HFFc6 (cell line): ENCODE measurements at regions not wholly inside any gene's neighbourhood (a gene's known extent, or its start where the extent isn't known, plus 50 kb on each side); places are given as distances from the start of the nearest gene placed in this dataset.

Experiments used
- DNase-seq: peaks from one replicate; pipeline ENCODE4 v3.0.0-alpha.2; 2018
- H3K27ac Mint-ChIP-seq: 2 replicates; pipeline ENCODE4 v1.8.0; 2020; ENCODE audit warnings: mild to moderate bottlenecking, mixed read lengths
- H3K27me3 Mint-ChIP-seq: 2 replicates; pipeline ENCODE4 v1.8.0; 2021; ENCODE audit warnings: mild to moderate bottlenecking, moderate library complexity, mixed read lengths; ENCODE audit not compliant: insufficient read depth
- H3K36me3 Mint-ChIP-seq: 2 replicates; pipeline ENCODE4 v1.8.0; 2021; ENCODE audit warnings: low read depth, mixed read lengths
- H3K4me1 Mint-ChIP-seq: 2 replicates; pipeline ENCODE4 v1.8.0; 2020; ENCODE audit warnings: low read depth, mixed read lengths
- H3K4me3 Mint-ChIP-seq: 2 replicates; pipeline ENCODE4 v1.8.0; 2020; ENCODE audit warnings: mild to moderate bottlenecking, moderate library complexity, mixed read lengths
- H3K9me3 Mint-ChIP-seq: 2 replicates; pipeline ENCODE4 v1.8.0; 2020; ENCODE audit warnings: mild to moderate bottlenecking, mixed read lengths
- CTCF ChIP-seq: fragments of 200-600 bp; sonication (generic); IDR thresholded peaks from 2 replicates; pipeline ENCODE4 v1.5.0; 2021; ENCODE audit warnings: antibody characterized with exemption, mild to moderate bottlenecking

GRCh38 chr9:107895501-107896001 is 406.0 kb upstream of the KLF4 start:
- no peak for TF ChIP-seq CTCF
- no peak for DNase-seq

GRCh38 chr9:107894572-107895261 is 405.1 kb upstream of the KLF4 start:
- no peaks in the 10 kb centered on the region for H3K4me1 Mint-ChIP-seq

More at GRCh38 chr9:107895501-107896001, 406.0 kb upstream of the KLF4 start:
- Mint-ChIP-seq H3K9me3 (peaks cover 9% of the 10 kb centered on the region), H3K36me3 (0 out of 2 replicates have a peak, but pooled peaks cover 4% of the 10 kb centered on the region), H3K4me3 (no peak overlapping the region), H3K27me3 (peaks cover 2% of the 10 kb centered on the region), H3K4me1 (no peaks in the 10 kb centered on the region), H3K27ac (no peak overlapping the region)

GRCh38 chr9:107890921-107891465 is 401.4 kb upstream of the KLF4 start:
- Mint-ChIP-seq H3K27me3 (no peaks in the 10 kb centered on the region; the same call in none of the 2 replicates), H3K27ac (no peak overlapping the region), H3K9me3 (peaks cover 9% of the 10 kb centered on the region), H3K4me1 (no peaks in the 10 kb centered on the region), H3K4me3 (no peak overlapping the region), H3K36me3 (0 out of 2 replicates have a peak, but pooled peaks cover 4% of the 10 kb centered on the region)
- no peak for TF ChIP-seq CTCF
- no peak for DNase-seq

More at GRCh38 chr9:107894572-107895261, 405.1 kb upstream of the KLF4 start:
- Mint-ChIP-seq H3K9me3 (peaks cover 5% of the 10 kb centered on the region), H3K4me3 (no peak overlapping the region), H3K27me3 (peaks cover 2% of the 10 kb centered on the region), H3K36me3 (0 out of 2 replicates have a peak, but pooled peaks cover 4% of the 10 kb centered on the region), H3K27ac (no peak overlapping the region)
- no peak for DNase-seq
- TF ChIP-seq CTCF = no peak

GRCh38 chr9:107888773-107889227 is 399.2 kb upstream of the KLF4 start:
- no peak for DNase-seq
- H3K4me3 Mint-ChIP-seq = no peak overlapping the region
- H3K27ac Mint-ChIP-seq = no peak overlapping the region
- peaks cover 9% of the 10 kb centered on the region for H3K9me3 Mint-ChIP-seq
- no peaks in the 10 kb centered on the region; the same call in 1 of the 2 replicates for H3K27me3 Mint-ChIP-seq
- 0 out of 2 replicates have a peak, but pooled peaks cover 4% of the 10 kb centered on the region for H3K36me3 Mint-ChIP-seq
- H3K4me1 Mint-ChIP-seq = no peaks in the 10 kb centered on the region
- TF ChIP-seq CTCF = no peak

- Mint-ChIP-seq H3K4me1 (no peaks in the 10 kb centered on the region), H3K27ac (no peak overlapping the region), H3K27me3 (no peaks in the 10 kb centered on the region; the same call in 1 of the 2 replicates), H3K9me3 (peaks cover 6% of the 10 kb centered on the region), H3K36me3 (0 out of 2 replicates have a peak, but pooled peaks cover 2% of the 10 kb centered on the region), H3K4me3 (no peak overlapping the region)
- no peak for TF ChIP-seq CTCF
- DNase-seq = no peak
Observed at GRCh38 chr9:107886826-107887225, 397.3 kb upstream of the KLF4 start.
